WTC11 (cell line): ENCODE measurements at regions not wholly inside any gene's neighbourhood (a gene's known extent, or its start where the extent isn't known, plus 50 kb on each side); places are given as distances from the start of the nearest gene placed in this dataset.

ENCODE experiments used
- ATAC-seq: fragments of 200-7000 bp; cut with Tn5 transposase; 2 replicates; pipeline ENCODE4 v1.10.0; 2021; ENCODE audit warnings: mild to moderate bottlenecking, moderate library complexity
- CTCF ChIA-PET: fragments of 300-600 bp; sonication (Branson Sonifier 250); formaldehyde crosslinking; loops from one replicate; lab custom pipeline; 2021; ENCODE audit warnings: antibody characterized with exemption; lab: Charles Lee
- POLR2A ChIA-PET: fragments of 350-600 bp; sonication (Branson Sonifier 250); formaldehyde crosslinking; loops from one replicate; lab custom pipeline; 2021; ENCODE audit warnings: antibody characterized with exemption; lab: Charles Lee
- DNase-seq: peaks from one replicate; pipeline ENCODE4 v3.0.0; 2021; ENCODE audit warnings: low spot score
- H3K27ac Mint-ChIP-seq: 2 replicates; pipeline ENCODE4 v1.8.0; 2021; ENCODE audit warnings: mixed read lengths
- H3K27me3 Mint-ChIP-seq: 2 replicates; pipeline ENCODE4 v1.8.0; 2021; ENCODE audit warnings: low read depth, mild to moderate bottlenecking, moderate library complexity, mixed read lengths
- H3K36me3 Mint-ChIP-seq: 2 replicates; pipeline ENCODE4 v1.8.0; 2021; ENCODE audit warnings: mixed read lengths
- H3K4me1 Mint-ChIP-seq: 2 replicates; pipeline ENCODE4 v1.8.0; 2022; ENCODE audit warnings: mixed read lengths
- H3K4me3 Mint-ChIP-seq: 2 replicates; pipeline ENCODE4 v1.8.0; 2021; ENCODE audit warnings: mild to moderate bottlenecking, moderate library complexity, mixed read lengths
- H3K9me3 Mint-ChIP-seq: 2 replicates; pipeline ENCODE4 v1.8.0; 2021; ENCODE audit warnings: mixed read lengths
- CBFB ChIP-seq: sonication (generic); formaldehyde crosslinking; IDR thresholded peaks from 2 replicates; pipeline ENCODE4 v1.8.1; 2022; ENCODE audit warnings: mild to moderate bottlenecking, low read depth, missing genetic modification reagents
- CTCF ChIP-seq: fragments of 200-600 bp; IDR thresholded peaks from 2 replicates; pipeline ENCODE4 v1.8.0; 2022; ENCODE audit warnings: antibody characterized with exemption
- ELF4 ChIP-seq: sonication (generic); formaldehyde crosslinking; IDR thresholded peaks from 2 replicates; pipeline ENCODE4 v1.8.1; 2022; ENCODE audit warnings: low read depth, mild to moderate bottlenecking, moderate library complexity, missing genetic modification reagents
- ETV6 ChIP-seq: sonication (generic); formaldehyde crosslinking; IDR thresholded peaks from 2 replicates; pipeline ENCODE4 v1.8.1; 2022; ENCODE audit warnings: mild to moderate bottlenecking, missing genetic modification reagents
- MLX ChIP-seq: sonication (generic); formaldehyde crosslinking; IDR thresholded peaks from 2 replicates; pipeline ENCODE4 v1.8.1; 2023; ENCODE audit warnings: mild to moderate bottlenecking, missing genetic modification reagents, moderate library complexity
- NFATC4 ChIP-seq: fragments of 250-450 bp; sonication (Bioruptor Pico); IDR thresholded peaks from 2 replicates; pipeline ENCODE4 v1.9.0; 2021; ENCODE audit warnings: mild to moderate bottlenecking
- NFE2L1 ChIP-seq: sonication (generic); formaldehyde crosslinking; IDR thresholded peaks from 2 replicates; pipeline ENCODE4 v1.8.1; 2023; ENCODE audit warnings: missing genetic modification reagents
- NFYB ChIP-seq: sonication (generic); formaldehyde crosslinking; conservative IDR thresholded peaks from 2 replicates; pipeline ENCODE4 v1.8.0; 2022; ENCODE audit warnings: low read depth, missing genetic modification reagents
- NR2C2 ChIP-seq: sonication (generic); formaldehyde crosslinking; IDR thresholded peaks from 2 replicates; pipeline ENCODE4 v1.8.0; 2022; ENCODE audit warnings: mild to moderate bottlenecking, missing genetic modification reagents
- PRRX2 ChIP-seq: fragments of 250-450 bp; sonication (Bioruptor Pico); IDR thresholded peaks from 2 replicates; pipeline ENCODE4 v1.8.0; 2021; ENCODE audit warnings: mild to moderate bottlenecking
- TEAD1 ChIP-seq: sonication (generic); formaldehyde crosslinking; IDR thresholded peaks from 2 replicates; pipeline ENCODE4 v1.8.0; 2022; ENCODE audit warnings: mild to moderate bottlenecking, missing genetic modification reagents
- TEAD4 ChIP-seq: sonication (generic); formaldehyde crosslinking; IDR thresholded peaks from 2 replicates; pipeline ENCODE4 v1.8.0; 2022; ENCODE audit warnings: mild to moderate bottlenecking, missing genetic modification reagents
- TP53 ChIP-seq: sonication (generic); formaldehyde crosslinking; IDR thresholded peaks from 2 replicates; pipeline ENCODE4 v1.8.1; 2023; ENCODE audit warnings: mild to moderate bottlenecking, missing genetic modification reagents
- ZNF121 ChIP-seq: sonication (generic); formaldehyde crosslinking; IDR thresholded peaks from 2 replicates; pipeline ENCODE4 v1.8.0; 2023; ENCODE audit warnings: missing genetic modification reagents
- ZNF281 ChIP-seq: sonication (generic); formaldehyde crosslinking; IDR thresholded peaks from 2 replicates; pipeline ENCODE4 v1.8.0; 2023; ENCODE audit warnings: mild to moderate bottlenecking, missing genetic modification reagents
- ZNF423 ChIP-seq: fragments of 250-450 bp; sonication (Bioruptor Pico); IDR thresholded peaks from 2 replicates; pipeline ENCODE4 v2.1.2; 2022; ENCODE audit warnings: mild to moderate bottlenecking, moderate library complexity
- ZNF671 ChIP-seq: fragments of 250-450 bp; sonication (Bioruptor Pico); IDR thresholded peaks from 2 replicates; pipeline ENCODE4 v1.8.0; 2021; ENCODE audit warnings: mild to moderate bottlenecking
- TF ChIP-seq, protein P1 (sequence below): fragments of 250-450 bp; sonication (Bioruptor Pico); IDR thresholded peaks from 2 replicates; pipeline ENCODE4 v1.9.0; 2021; ENCODE audit warnings: mild to moderate bottlenecking
- TF ChIP-seq, protein P2 (sequence below): sonication (generic); formaldehyde crosslinking; IDR thresholded peaks from 2 replicates; pipeline ENCODE4 v1.8.0; 2022; ENCODE audit warnings: mild to moderate bottlenecking, missing genetic modification reagents
- TF ChIP-seq, protein P3 (sequence below): sonication (generic); formaldehyde crosslinking; IDR thresholded peaks from 2 replicates; pipeline ENCODE4 v1.8.1; 2022; ENCODE audit warnings: mild to moderate bottlenecking, moderate library complexity, missing genetic modification reagents

GRCh38 chr5:105145152-105145551 is 1582.6 kb upstream of the NUDT12 start:
- POLR2A ChIA-PET: no interaction called here
- ATAC-seq (no peak), DNase-seq (no peak)

DNA sequence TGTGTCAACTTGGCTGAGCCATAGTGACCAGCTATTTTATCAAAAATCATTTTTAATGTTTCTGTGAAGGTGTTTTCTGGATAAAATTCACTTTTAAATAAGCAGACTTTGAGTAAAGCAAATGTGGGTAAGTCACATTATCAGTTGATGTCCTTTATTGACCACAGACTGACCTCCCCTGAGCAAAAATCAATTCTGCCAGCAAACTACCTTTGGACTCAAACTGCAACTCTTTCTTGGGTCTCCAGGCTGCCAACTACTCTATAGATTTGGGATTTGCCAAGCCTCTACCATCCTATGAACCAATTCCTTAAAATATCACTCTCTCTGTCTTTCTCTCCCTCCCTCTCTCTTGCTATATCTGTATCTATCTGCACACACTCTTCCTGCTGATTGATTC is 1571.7 kb upstream of the NUDT12 start:
- ChIA-PET POLR2A (no interaction called here), CTCF (no interaction called here)
- DNase-seq (no peak), ATAC-seq (no peak)
- no peak overlapping the region for H3K4me3 Mint-ChIP-seq
- H3K36me3 Mint-ChIP-seq: no peaks in the 10 kb centered on the region
- H3K4me1 Mint-ChIP-seq: peaks cover under 1% of the 10 kb centered on the region; the same call in 1 of the 2 replicates
- no peaks in the 10 kb centered on the region for H3K27me3 Mint-ChIP-seq
- H3K9me3 Mint-ChIP-seq: no peaks in the 10 kb centered on the region
- no peak overlapping the region for H3K27ac Mint-ChIP-seq
- TF ChIP-seq TP53 (CRISPR knock-in tag) (no peak), ETV6 (CRISPR knock-in tag) (no peak), MLX (CRISPR knock-in tag) (no peak), NFATC4 (CRISPR knock-in tag) (no peak)
- TF ChIP-seq, protein P1, sequence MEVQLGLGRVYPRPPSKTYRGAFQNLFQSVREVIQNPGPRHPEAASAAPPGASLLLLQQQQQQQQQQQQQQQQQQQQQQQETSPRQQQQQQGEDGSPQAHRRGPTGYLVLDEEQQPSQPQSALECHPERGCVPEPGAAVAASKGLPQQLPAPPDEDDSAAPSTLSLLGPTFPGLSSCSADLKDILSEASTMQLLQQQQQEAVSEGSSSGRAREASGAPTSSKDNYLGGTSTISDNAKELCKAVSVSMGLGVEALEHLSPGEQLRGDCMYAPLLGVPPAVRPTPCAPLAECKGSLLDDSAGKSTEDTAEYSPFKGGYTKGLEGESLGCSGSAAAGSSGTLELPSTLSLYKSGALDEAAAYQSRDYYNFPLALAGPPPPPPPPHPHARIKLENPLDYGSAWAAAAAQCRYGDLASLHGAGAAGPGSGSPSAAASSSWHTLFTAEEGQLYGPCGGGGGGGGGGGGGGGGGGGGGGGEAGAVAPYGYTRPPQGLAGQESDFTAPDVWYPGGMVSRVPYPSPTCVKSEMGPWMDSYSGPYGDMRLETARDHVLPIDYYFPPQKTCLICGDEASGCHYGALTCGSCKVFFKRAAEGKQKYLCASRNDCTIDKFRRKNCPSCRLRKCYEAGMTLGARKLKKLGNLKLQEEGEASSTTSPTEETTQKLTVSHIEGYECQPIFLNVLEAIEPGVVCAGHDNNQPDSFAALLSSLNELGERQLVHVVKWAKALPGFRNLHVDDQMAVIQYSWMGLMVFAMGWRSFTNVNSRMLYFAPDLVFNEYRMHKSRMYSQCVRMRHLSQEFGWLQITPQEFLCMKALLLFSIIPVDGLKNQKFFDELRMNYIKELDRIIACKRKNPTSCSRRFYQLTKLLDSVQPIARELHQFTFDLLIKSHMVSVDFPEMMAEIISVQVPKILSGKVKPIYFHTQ (CRISPR knock-in tag): no peak

More at GRCh38 chr5:105145152-105145551, 1582.6 kb upstream of the NUDT12 start:
- Mint-ChIP-seq H3K9me3 (no peaks in the 10 kb centered on the region), H3K4me1 (no peaks in the 10 kb centered on the region), H3K4me3 (no peak overlapping the region), H3K27ac (no peak overlapping the region), H3K27me3 (no peaks in the 10 kb centered on the region), H3K36me3 (no peaks in the 10 kb centered on the region)
- CTCF ChIA-PET: no interaction called here
- TF ChIP-seq ZNF671 (CRISPR knock-in tag) (no peak), ZNF281 (CRISPR knock-in tag) (no peak), ZNF121 (CRISPR knock-in tag) (no peak), NFE2L1 (CRISPR knock-in tag) (no peak), ZNF423 (CRISPR knock-in tag) (no peak), TEAD1 (CRISPR knock-in tag) (no peak), NFYB (CRISPR knock-in tag) (no peak), TEAD4 (CRISPR knock-in tag) (no peak), NR2C2 (CRISPR knock-in tag) (no peak), MLX (CRISPR knock-in tag) (no peak), PRRX2 (no peak), ELF4 (CRISPR knock-in tag) (no peak), ETV6 (CRISPR knock-in tag) (no peak), CTCF (no peak), CBFB (no peak)
- TF ChIP-seq, protein P2, sequence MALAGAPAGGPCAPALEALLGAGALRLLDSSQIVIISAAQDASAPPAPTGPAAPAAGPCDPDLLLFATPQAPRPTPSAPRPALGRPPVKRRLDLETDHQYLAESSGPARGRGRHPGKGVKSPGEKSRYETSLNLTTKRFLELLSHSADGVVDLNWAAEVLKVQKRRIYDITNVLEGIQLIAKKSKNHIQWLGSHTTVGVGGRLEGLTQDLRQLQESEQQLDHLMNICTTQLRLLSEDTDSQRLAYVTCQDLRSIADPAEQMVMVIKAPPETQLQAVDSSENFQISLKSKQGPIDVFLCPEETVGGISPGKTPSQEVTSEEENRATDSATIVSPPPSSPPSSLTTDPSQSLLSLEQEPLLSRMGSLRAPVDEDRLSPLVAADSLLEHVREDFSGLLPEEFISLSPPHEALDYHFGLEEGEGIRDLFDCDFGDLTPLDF: no peak
- TF ChIP-seq, protein P3, sequence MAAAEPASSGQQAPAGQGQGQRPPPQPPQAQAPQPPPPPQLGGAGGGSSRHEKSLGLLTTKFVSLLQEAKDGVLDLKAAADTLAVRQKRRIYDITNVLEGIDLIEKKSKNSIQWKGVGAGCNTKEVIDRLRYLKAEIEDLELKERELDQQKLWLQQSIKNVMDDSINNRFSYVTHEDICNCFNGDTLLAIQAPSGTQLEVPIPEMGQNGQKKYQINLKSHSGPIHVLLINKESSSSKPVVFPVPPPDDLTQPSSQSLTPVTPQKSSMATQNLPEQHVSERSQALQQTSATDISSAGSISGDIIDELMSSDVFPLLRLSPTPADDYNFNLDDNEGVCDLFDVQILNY (CRISPR knock-in tag): no peak
